Astrocyte of the hippocampus (primary cell): ENCODE measurements at regions not wholly inside any gene's neighbourhood (a gene's known extent, or its start where the extent isn't known, plus 50 kb on each side); places are given as distances from the start of the nearest gene placed in this dataset.
"Not testable (repeated sequence)": the region's sequence is repeated elsewhere in the genome, so short reads cannot be mapped to it uniquely, and the experiment has no call there.

Experiments
- DNase-seq: peaks from one replicate; pipeline ENCODE4 v3.0.0; 2011; ENCODE audit warnings: low read depth, low spot score

- DNase-seq: peak; percentile 3
Observed at GRCh38 chr3:176632925-176633324, 564.4 kb downstream of the TBL1XR1 start.

DNA sequence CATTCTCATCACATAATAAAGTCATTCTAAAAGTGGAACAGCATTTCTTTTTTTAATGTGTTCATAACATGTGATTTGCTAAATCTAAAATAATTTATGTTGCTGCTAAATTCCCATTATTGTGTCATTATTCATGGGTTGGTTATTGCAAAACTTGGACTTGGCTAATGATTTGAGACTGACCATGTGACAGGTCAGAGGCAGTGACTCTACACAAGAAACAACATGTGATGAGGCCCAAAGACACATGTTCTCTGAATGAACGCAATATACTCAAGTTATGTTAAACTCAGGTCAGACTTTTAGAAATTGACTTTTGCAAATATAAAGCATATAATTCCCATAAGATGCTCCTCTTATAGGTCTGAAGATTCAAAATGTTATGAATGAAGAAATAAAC, 566.1 kb downstream of the TBL1XR1 start:
- DNase-seq: no peak

DNA sequence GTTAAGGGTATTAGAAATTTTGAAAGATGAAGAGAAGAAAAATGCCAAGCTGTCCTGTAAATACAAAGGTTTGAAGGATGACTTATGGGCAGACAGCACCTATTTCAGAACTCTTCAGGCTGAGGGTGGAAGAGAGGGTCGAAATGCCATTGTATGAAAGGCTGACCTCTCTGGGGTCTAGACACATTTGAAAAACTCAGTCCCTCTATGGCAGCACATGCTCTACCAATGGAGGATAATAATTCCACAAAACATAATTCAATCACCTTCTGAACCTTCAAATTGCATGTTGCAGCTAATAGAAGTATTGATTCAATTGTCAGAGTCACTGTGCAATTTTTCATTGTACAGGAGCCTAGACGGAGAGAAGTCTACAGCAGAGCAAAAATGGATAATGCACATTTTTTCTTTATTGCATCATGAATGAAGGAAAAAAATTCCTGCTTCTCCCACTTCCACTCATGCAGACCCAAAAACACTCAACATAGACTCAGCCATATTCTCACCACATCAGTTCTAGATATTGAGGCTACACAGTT, 569.1 kb downstream of the TBL1XR1 start:
- DNase-seq: no peak

GRCh38 chr3:176623468-176624150, 573.7 kb downstream of the TBL1XR1 start:
- DNase-seq: no peak

GRCh38 chr3:176619833-176620232, 577.4 kb downstream of the TBL1XR1 start:
- DNase-seq: no peak

GRCh38 chr3:176615826-176616225, 581.5 kb downstream of the TBL1XR1 start:
- no peak for DNase-seq

DNA sequence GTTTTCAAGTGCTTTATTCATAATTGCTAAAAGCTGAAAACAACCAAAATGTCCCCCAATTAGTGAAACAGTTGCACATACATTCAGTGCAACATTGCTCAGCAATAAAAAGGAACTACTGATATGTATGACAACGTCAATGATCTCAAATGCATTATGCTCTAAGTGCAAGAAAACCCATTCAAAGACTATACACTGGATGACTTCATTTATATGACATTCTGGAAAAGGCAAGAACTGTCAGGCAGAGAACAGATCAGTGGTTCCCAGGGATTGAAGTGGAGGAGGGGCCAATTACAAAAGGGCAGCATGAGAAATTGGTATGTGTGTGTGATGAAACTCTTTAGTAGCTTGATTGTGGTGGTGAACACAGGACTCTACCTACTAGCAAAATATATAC, 585.6 kb downstream of the TBL1XR1 start:
- no peak for DNase-seq

- no peak for DNase-seq
Observed at GRCh38 chr3:176609361-176609760, 587.9 kb downstream of the TBL1XR1 start.

DNA sequence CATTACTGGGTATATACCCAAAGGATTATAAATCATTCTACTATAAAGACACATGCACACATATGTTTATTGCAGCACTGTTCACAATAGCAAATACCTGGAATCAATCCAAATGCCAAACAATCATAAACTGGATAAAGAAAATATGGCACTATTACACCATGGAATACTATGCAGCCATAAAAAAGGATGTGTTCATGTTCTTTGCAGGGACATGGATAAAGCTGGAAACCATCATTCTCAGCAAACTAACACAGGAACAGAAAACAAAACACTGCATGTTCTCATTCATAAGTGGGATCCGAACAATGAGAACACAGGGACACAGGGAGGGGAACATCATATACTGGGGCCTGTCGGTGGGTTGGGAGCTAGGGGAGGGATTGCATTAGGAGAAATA, 591.7 kb downstream of the TBL1XR1 start:
- DNase-seq: not testable (repeated sequence)

DNA sequence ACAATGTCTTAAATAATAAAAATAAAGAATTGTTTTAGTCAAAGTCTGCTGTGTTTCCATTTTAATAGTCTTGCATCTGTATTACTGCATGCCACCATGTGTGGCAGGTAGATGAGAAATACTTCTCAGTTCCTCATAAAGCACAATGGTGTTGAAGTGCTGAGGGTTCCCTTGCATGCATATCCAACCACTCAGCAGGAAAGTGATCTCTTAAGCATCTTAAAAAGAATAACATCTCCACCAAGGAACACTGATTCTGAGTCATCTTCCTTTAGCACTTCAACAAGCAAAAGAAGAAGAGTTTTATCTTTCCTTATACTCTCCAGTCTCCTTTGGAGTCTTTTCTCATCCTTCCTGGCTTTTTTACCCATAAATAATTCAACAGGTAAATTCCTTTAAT, 602.0 kb downstream of the TBL1XR1 start:
- DNase-seq: no peak

DNA sequence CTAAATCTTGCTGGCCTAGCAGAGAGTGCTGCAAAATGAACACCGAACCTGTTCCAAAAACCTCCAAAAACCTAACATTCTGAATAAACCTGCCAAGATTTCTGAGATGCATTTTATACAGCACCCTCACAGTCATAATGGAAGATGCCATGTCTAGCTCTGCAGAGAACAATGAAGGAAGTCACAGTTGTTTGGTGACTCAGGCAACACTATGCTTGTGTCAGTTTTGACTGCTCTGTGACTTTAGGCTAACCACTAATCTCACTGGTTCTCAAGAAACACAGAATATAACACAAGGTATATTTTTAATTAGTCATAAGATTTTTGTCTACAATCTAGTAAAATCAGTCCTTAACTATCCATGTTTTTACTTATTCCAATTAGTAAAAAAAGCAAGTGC, 606.6 kb downstream of the TBL1XR1 start:
- DNase-seq: no peak

DNA sequence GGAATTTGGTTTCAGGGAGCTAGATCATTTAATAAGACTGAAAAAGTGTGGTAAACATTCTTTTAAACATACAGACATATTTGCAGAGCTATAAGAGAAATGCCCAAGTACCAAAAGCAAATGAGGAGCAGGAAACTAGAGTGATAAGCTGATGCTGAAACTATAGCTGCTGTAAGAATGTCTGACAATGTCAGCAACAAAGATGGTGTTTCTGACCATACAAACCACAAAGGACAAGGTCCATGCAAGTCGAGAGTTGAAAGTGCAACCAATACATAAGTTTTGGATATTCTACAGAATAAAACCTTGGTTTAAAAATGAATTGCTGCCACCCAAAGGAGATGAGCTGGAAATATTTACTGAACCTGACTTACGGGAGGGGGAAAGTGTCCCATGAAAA, 610.2 kb downstream of the TBL1XR1 start:
- no peak for DNase-seq

DNA sequence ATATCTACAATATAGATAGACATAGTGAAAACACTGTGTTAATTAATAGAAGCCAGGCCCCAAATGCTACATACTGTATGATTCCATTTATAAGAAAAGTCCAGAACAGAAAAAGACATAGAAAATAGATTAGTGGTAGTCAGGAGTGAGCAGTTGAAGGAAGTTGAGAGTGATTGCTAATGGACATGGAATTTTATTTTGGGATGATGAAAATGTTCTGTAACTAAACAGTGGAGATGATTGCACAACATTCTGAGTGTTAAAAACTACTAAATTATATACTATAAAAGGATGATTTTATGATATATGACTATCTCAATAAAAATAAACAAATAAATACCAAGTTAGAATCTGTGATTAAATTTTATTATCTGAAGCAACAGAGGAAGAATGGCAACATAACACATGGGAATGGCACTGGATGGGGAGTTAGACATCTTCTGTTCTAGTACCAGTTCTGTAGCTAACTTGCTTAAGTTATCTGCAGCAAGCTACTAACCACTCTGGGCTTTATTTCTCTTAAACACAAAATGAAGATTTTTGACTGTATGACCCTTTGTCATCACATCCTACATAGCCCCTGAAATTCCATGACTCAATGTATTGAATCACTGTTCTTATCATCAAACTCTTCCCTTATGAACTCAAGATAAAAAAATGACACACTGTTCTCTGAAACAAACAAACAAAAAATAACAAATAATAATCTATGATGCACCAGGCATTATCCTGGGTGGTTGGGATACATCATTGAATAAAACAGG, 612.7 kb downstream of the TBL1XR1 start:
- DNase-seq: no peak

DNA sequence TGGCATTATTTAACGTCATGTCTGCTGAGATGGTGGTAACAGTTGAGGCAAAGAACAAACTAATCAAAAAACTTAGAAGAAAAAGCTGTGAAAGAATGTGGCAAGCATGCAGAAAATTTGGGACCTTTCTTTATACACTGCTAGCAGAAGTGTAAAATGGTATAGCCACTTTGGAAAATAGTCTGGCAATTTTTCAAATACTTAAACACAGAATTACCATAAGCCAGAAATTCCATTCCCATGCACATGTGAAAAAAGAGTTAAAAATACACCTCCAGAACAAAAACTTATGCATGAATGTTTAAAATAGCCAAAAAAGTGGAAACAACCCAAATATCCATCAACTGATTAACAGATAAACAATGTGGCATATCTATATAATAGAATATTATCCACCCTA, 613.3 kb downstream of the TBL1XR1 start:
- no peak for DNase-seq

DNA sequence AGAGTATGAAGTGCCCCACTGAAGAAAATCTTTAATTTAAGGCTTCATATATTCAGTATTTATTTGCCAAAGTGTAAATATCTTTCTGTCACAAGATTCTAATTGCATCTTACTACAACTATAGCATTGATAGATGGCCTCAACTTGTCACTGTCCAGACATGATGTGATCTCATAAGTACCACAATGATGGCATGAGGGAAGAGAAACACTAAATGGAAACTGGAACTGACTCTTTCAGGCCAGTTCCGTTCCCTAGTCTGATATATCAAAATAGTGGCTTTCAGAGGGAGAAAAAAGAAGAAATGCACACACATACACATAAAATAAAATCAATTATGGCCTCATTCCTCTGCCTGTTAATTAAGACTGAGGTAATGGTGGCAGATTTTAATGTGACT, 615.7 kb downstream of the TBL1XR1 start:
- no peak for DNase-seq

GRCh38 chr3:176579711-176580185, 617.5 kb downstream of the TBL1XR1 start:
- DNase-seq: peak; percentile 46

DNA sequence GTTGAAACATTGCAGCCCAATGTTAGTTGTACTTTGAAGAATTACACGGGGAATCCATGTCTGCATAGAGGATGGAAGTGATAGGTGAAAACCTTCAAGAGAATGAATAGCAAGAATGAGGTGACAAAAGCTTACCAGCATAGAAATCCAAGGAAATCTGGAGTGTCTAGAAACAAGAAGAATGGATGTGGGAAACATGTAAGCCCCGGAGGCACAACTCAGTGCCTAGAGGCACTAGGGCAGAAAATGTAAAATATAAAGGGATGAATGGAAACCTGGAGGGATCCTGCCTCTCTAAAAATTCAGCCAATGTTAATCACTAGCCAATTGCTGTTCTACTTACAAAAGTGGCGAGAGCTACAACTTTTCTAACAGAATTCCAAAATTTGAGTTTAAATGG, 619.0 kb downstream of the TBL1XR1 start:
- no peak for DNase-seq

- DNase-seq: no peak
Observed at GRCh38 chr3:176577447-176577846, 619.8 kb downstream of the TBL1XR1 start.

GRCh38 chr3:176574786-176575185, 622.5 kb downstream of the TBL1XR1 start:
- DNase-seq: no peak

- DNase-seq: no peak
Observed at GRCh38 chr3:176571926-176572325, 625.4 kb downstream of the TBL1XR1 start.

GRCh38 chr3:176570992-176571391, 626.3 kb downstream of the TBL1XR1 start:
- DNase-seq: no peak

DNA sequence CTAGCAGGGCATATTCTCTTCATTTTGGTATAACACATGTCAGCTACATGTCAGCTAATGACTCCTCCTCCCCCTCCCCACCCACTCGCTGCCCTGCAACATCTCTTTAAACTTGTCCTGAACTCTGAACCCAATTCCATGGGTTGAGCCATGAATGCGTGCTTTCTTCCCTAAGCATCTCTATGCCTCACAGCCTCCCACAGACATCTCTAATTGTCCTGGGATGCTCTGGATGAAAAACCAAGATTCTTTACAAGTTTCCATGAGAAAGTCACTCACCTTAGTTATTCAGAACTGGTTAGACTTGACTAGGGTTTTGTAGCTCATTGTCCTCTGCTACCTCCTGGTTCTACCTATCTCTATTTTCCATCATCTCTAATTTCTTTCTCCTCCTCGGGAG, 629.1 kb downstream of the TBL1XR1 start:
- DNase-seq: no peak

- DNase-seq: no peak
Observed at GRCh38 chr3:176566757-176567156, 630.5 kb downstream of the TBL1XR1 start.
